A673 (cell line): ENCODE measurements at regions not wholly inside any gene's neighbourhood (a gene's known extent, or its start where the extent isn't known, plus 50 kb on each side); places are given as distances from the start of the nearest gene placed in this dataset.

ENCODE experiments used
- EZH2 ChIP-seq: fragments of 200-600 bp; sonication (generic); IDR thresholded peaks from 2 replicates; pipeline ENCODE4 v1.6.1; 2017; ENCODE audit warnings: borderline replicate concordance, low read depth, mild to moderate bottlenecking, mixed read lengths, antibody characterized with exemption, low read length; ENCODE audit not compliant: poor library complexity, severe bottlenecking
- TF ChIP-seq, protein P1 (sequence below): fragments of 300-800, 200-600 bp; sonication (generic); conservative IDR thresholded peaks from 2 replicates; pipeline ENCODE4 v1.5.1; 2017; ENCODE audit warnings: low read depth, mild to moderate bottlenecking, antibody characterized with exemption, low read length, moderate library complexity, mixed read lengths

DNA sequence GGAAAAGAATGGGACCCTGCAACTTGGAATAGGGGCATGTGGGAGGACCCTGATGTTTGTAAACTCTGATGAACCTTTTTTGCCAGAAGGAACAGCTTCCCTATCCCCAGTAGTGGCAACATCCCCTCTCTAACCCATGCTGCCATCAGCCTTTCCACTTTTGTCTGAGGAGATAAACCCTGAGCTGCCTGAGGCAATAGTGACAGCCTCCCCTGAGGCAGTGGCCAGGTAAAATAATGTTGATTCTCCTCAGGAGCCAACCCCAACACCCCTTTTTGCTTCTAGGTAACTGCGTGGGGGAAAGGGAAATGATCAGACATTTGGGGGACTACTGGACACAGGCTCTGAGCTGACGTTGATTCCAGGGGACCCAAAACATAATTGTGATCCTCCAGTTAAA lies 106.8 kb upstream of the NPAS2 start:
- TF ChIP-seq, protein P1, sequence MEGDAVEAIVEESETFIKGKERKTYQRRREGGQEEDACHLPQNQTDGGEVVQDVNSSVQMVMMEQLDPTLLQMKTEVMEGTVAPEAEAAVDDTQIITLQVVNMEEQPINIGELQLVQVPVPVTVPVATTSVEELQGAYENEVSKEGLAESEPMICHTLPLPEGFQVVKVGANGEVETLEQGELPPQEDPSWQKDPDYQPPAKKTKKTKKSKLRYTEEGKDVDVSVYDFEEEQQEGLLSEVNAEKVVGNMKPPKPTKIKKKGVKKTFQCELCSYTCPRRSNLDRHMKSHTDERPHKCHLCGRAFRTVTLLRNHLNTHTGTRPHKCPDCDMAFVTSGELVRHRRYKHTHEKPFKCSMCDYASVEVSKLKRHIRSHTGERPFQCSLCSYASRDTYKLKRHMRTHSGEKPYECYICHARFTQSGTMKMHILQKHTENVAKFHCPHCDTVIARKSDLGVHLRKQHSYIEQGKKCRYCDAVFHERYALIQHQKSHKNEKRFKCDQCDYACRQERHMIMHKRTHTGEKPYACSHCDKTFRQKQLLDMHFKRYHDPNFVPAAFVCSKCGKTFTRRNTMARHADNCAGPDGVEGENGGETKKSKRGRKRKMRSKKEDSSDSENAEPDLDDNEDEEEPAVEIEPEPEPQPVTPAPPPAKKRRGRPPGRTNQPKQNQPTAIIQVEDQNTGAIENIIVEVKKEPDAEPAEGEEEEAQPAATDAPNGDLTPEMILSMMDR, result no peak
- TF ChIP-seq EZH2, result no peak
